HCT116 (cell line): ENCODE measurements at regions not wholly inside any gene's neighbourhood (a gene's known extent, or its start where the extent isn't known, plus 50 kb on each side); places are given as distances from the start of the nearest gene placed in this dataset.

Experiments
- ATAC-seq: fragments of 200-7000 bp; cut with Tn5 transposase; 2 replicates; pipeline ENCODE4 v1.9.1; 2020; ENCODE audit warnings: mild to moderate bottlenecking, moderate library complexity
- BruUV-seq: library from RNA; stranded (reverse); fragments of 400-500 nt; replicated peaks from 2 replicates; lab custom pipeline; 2021; lab: Mats Ljungman, UMichigan
- CTCF ChIA-PET: fragments of 300-600 bp; sonication (Branson Sonifier 250); formaldehyde crosslinking; loops from one replicate; lab custom pipeline; 2021; ENCODE audit warnings: antibody characterized with exemption; lab: Charles Lee
- POLR2A ChIA-PET: fragments of 300-600, 350-600 bp; sonication (Branson Sonifier 250); formaldehyde crosslinking; loops from one replicate; lab custom pipeline; 2021; ENCODE audit warnings: antibody characterized with exemption; lab: Charles Lee
- RAD21 ChIA-PET, 2 experiments: fragments of 300-600 bp; sonication (Branson Sonifier 250); formaldehyde crosslinking; loops; one replicate each; lab custom pipeline; 2023; ENCODE audit warnings: low total read pairs in 2 of 2; ENCODE audit not compliant: uncharacterized antibody in 2 of 2, unreplicated experiment in 2 of 2, low non-redundant PET in 1 of 2; lab: Charles Lee
- DNase-seq: peaks from one replicate; pipeline ENCODE4 v3.0.0-alpha.2; 2010; ENCODE audit warnings: low read depth, low spot score
- H2AFZ ChIP-seq: fragments of 200-600 bp; shearing (Covaris generic), sonication (generic); 2 replicates; pipeline ENCODE4 v1.6.1; 2017; ENCODE audit warnings: low read depth, mixed run types, mixed read lengths, antibody characterized with exemption, low read length; ENCODE audit not compliant: poor library complexity, severe bottlenecking
- H3K27ac ChIP-seq: 2 replicates; pipeline ENCODE4 v1.5.1; 2012; ENCODE audit warnings: low read depth, low read length
- H3K27me3 ChIP-seq: fragments of 200-600 bp; sonication (generic); 2 replicates; pipeline ENCODE4 v1.6.1; 2016; ENCODE audit warnings: mixed run types, low read length, mixed read lengths; ENCODE audit not compliant: insufficient read depth
- H3K36me3 ChIP-seq, 2 experiments: fragments of 200-500 bp in 1 of 2; fragments of 200-600 bp in 1 of 2; sonication (Bioruptor generic) in 1 of 2; sonication (generic) in 1 of 2; 2 replicates each; pipeline versions ENCODE4 v1.5.1 to v1.6.1; 2014 to 2016; ENCODE audit warnings: low read length in 2 of 2, inconsistent platforms in 1 of 2, mixed read lengths in 1 of 2, mixed run types in 1 of 2; ENCODE audit not compliant: insufficient read depth in 2 of 2, control insufficient read depth in 1 of 2
- H3K4me1 ChIP-seq, 2 experiments: fragments of 200-600 bp in 1 of 2; sonication (generic) in 1 of 2; 2 replicates each; pipeline versions ENCODE4 v1.5.1 to v1.6.1; 2012 to 2017; ENCODE audit warnings: low read length in 2 of 2, inconsistent platforms in 1 of 2, mild to moderate bottlenecking in 1 of 2, mixed read lengths in 1 of 2, mixed run types in 1 of 2, moderate library complexity in 1 of 2; ENCODE audit not compliant: insufficient read depth in 2 of 2, control insufficient read depth in 1 of 2
- H3K4me2 ChIP-seq: fragments of 200-600 bp; sonication (generic); 2 replicates; pipeline ENCODE4 v1.6.1; 2017; ENCODE audit warnings: mixed run types, low read length, mixed read lengths
- H3K4me3 ChIP-seq, 2 experiments: fragments of 200-600 bp in 1 of 2; sonication (generic) in 1 of 2; replicated peaks in 1 of 2; 2 replicates each; pipeline ENCODE4 v1.5.1; 2011 to 2016; ENCODE audit warnings: low read length in 2 of 2, control low read depth in 1 of 2, low read depth in 1 of 2, mild to moderate bottlenecking in 1 of 2, mixed read lengths in 1 of 2, mixed run types in 1 of 2
- H3K79me2 ChIP-seq: fragments of 200-600 bp; sonication (generic); 2 replicates; pipeline ENCODE4 v1.6.1; 2017; ENCODE audit warnings: mild to moderate bottlenecking, mixed run types, low read length, moderate library complexity, mixed read lengths; ENCODE audit not compliant: insufficient read depth
- H3K9ac ChIP-seq: fragments of 200-600 bp; sonication (generic); 2 replicates; pipeline ENCODE4 v1.6.1; 2016; ENCODE audit warnings: low read length, mixed read lengths
- H3K9me2 ChIP-seq: fragments of 200-600 bp; sonication (generic), shearing (Covaris generic); 2 replicates; pipeline ENCODE4 v1.6.1; 2017; ENCODE audit warnings: mixed run types, mild to moderate bottlenecking, moderate library complexity; ENCODE audit not compliant: insufficient read depth
- H3K9me3 ChIP-seq, 2 experiments: fragments of 200-500 bp in 1 of 2; fragments of 200-600 bp in 1 of 2; sonication (Bioruptor generic) in 1 of 2; sonication (generic) in 1 of 2; 2 replicates each; pipeline ENCODE4 v1.6.1; 2014 to 2017; ENCODE audit warnings: low read length in 2 of 2, mixed read lengths in 2 of 2, inconsistent platforms in 1 of 2, low read depth in 1 of 2, mild to moderate bottlenecking in 1 of 2, mixed run types in 1 of 2, moderate library complexity in 1 of 2; ENCODE audit not compliant: control insufficient read depth in 1 of 2, insufficient read depth in 1 of 2
- H4K20me1 ChIP-seq: fragments of 200-600 bp; sonication (generic), shearing (Covaris generic); 2 replicates; pipeline ENCODE4 v1.6.1; 2017; ENCODE audit warnings: mixed run types, mild to moderate bottlenecking, moderate library complexity; ENCODE audit not compliant: insufficient read depth
- CBX3 ChIP-seq: IDR thresholded peaks from 2 replicates; pipeline ENCODE4 v1.6.1; 2012; ENCODE audit warnings: low read depth
- CEBPB ChIP-seq: IDR thresholded peaks from 2 replicates; pipeline ENCODE4 v1.6.1; 2012; ENCODE audit warnings: low read depth
- EGR1 ChIP-seq: IDR thresholded peaks from 2 replicates; pipeline ENCODE4 v1.6.1; 2012; ENCODE audit warnings: low read depth
- ELF1 ChIP-seq: IDR thresholded peaks from 2 replicates; pipeline ENCODE4 v1.6.1; 2012; ENCODE audit warnings: low read depth, borderline replicate concordance
- EZH2 ChIP-seq: fragments of 200-600 bp; sonication (generic); IDR thresholded peaks from 2 replicates; pipeline ENCODE4 v1.6.1; 2017; ENCODE audit warnings: antibody characterized with exemption, mixed run types
- EZH2phosphoT487 ChIP-seq: fragments of 200-600 bp; IDR thresholded peaks from 2 replicates; pipeline ENCODE4 v1.6.1; 2018; ENCODE audit warnings: antibody characterized with exemption, borderline replicate concordance
- JUND ChIP-seq: IDR thresholded peaks from 2 replicates; pipeline ENCODE4 v1.6.1; 2012
- POLR2A ChIP-seq: IDR thresholded peaks from 2 replicates; pipeline ENCODE4 v1.7.0; 2011; ENCODE audit warnings: borderline replicate concordance; ENCODE audit not compliant: insufficient read depth, insufficient read length; ENCODE audit errors: extremely low read depth
- POLR2AphosphoS5 ChIP-seq: IDR thresholded peaks from 2 replicates; pipeline ENCODE4 v1.6.1; 2011; ENCODE audit warnings: mild to moderate bottlenecking, low read depth, low read length, moderate library complexity
- RAD21 ChIP-seq: IDR thresholded peaks from 2 replicates; pipeline ENCODE4 v1.6.1; 2012; ENCODE audit warnings: low read depth, mild to moderate bottlenecking
- SIN3A ChIP-seq: IDR thresholded peaks from 2 replicates; pipeline ENCODE4 v1.6.1; 2012; ENCODE audit warnings: low read depth
- YY1 ChIP-seq: IDR thresholded peaks from 2 replicates; pipeline ENCODE4 v1.6.1; 2011; ENCODE audit warnings: low read length, low read depth, moderate library complexity, mild to moderate bottlenecking; ENCODE audit not compliant: insufficient replicate concordance; ENCODE audit errors: extremely low read depth
- ZFX ChIP-seq: fragments of 450-650 bp; IDR thresholded peaks from 2 replicates; pipeline ENCODE4 v1.6.1; 2017
- intact Hi-C: fragments of 100-400 bp; cut with micrococcal nuclease; formaldehyde crosslinking; loops from 2 replicates; pipeline ENCODE4 v1.10.0; 2022
- TF ChIP-seq, protein P1 (sequence below): IDR thresholded peaks from 2 replicates; pipeline ENCODE4 v1.6.1; 2012; ENCODE audit warnings: low read depth
- TF ChIP-seq, protein P2 (sequence below): IDR thresholded peaks from 2 replicates; pipeline ENCODE4 v1.6.1; 2011; ENCODE audit warnings: mild to moderate bottlenecking, low read length, moderate library complexity; ENCODE audit not compliant: insufficient replicate concordance; ENCODE audit errors: extremely low read depth
- TF ChIP-seq, protein P3 (sequence below): IDR thresholded peaks from 2 replicates; pipeline ENCODE4 v1.6.1; 2012
- TF ChIP-seq, protein P4 (sequence below), 3 experiments: fragments of 200-600 bp in 1 of 3; sonication (generic) in 1 of 3; IDR thresholded peaks in 2 of 3; conservative IDR thresholded peaks in 1 of 3; 2 replicates each; pipeline ENCODE4 v1.5.1; 2012 to 2017; ENCODE audit warnings: low read depth in 2 of 3, low read length in 2 of 3, antibody characterized with exemption in 1 of 3, borderline replicate concordance in 1 of 3, control low read depth in 1 of 3, mild to moderate bottlenecking in 1 of 3, mixed read lengths in 1 of 3, mixed run types in 1 of 3, moderate library complexity in 1 of 3; ENCODE audit not compliant: insufficient read depth in 1 of 3

DNA sequence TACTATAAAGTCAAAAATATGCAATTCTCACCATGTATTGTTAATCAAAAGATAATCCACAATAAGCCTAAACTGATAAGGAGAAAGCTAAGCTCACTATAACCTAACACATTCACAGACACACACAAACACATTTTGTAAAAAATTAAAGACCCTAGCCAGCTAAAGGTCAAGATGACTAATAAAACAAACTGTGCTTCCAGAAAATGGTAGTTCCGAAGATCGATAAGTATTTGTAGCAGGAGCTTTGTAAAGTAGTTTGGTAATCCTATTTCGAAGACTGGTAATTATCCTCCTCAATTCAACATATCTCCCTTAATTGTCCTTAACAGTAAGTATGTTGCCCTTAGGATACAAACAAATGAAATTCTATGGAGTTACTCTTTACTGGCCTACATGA lies 62.9 kb upstream of the CHMP2B start:
- ChIA-PET CTCF (no interaction called here), POLR2A (no interaction called here), RAD21 (no interaction called here)
- Histone ChIP-seq H3K4me3 (no peak overlapping the region), H3K4me2 (no peak overlapping the region), H3K9me3 (no peaks in the 10 kb centered on the region), H3K27me3 (no peaks in the 10 kb centered on the region), H3K4me1 (no peaks in the 10 kb centered on the region), H3K36me3 (no peaks in the 10 kb centered on the region), H3K9ac (no peak overlapping the region), H3K79me2 (no peaks in the 10 kb centered on the region), H2AFZ (no peak overlapping the region), H3K9me2 (no peaks in the 10 kb centered on the region), H4K20me1 (no peaks in the 10 kb centered on the region), H3K27ac (no peak overlapping the region)
- no peak for ATAC-seq
- no TSS peak for BruUV-seq
- TF ChIP-seq EGR1 (no peak), CBX3 (no peak), EZH2phosphoT487 (no peak), RAD21 (no peak), EZH2 (no peak), JUND (no peak), POLR2A (no peak), SIN3A (no peak), YY1 (no peak), CEBPB (no peak), ELF1 (no peak), POLR2AphosphoS5 (no peak), ZFX (no peak)
- TF ChIP-seq, protein P1, sequence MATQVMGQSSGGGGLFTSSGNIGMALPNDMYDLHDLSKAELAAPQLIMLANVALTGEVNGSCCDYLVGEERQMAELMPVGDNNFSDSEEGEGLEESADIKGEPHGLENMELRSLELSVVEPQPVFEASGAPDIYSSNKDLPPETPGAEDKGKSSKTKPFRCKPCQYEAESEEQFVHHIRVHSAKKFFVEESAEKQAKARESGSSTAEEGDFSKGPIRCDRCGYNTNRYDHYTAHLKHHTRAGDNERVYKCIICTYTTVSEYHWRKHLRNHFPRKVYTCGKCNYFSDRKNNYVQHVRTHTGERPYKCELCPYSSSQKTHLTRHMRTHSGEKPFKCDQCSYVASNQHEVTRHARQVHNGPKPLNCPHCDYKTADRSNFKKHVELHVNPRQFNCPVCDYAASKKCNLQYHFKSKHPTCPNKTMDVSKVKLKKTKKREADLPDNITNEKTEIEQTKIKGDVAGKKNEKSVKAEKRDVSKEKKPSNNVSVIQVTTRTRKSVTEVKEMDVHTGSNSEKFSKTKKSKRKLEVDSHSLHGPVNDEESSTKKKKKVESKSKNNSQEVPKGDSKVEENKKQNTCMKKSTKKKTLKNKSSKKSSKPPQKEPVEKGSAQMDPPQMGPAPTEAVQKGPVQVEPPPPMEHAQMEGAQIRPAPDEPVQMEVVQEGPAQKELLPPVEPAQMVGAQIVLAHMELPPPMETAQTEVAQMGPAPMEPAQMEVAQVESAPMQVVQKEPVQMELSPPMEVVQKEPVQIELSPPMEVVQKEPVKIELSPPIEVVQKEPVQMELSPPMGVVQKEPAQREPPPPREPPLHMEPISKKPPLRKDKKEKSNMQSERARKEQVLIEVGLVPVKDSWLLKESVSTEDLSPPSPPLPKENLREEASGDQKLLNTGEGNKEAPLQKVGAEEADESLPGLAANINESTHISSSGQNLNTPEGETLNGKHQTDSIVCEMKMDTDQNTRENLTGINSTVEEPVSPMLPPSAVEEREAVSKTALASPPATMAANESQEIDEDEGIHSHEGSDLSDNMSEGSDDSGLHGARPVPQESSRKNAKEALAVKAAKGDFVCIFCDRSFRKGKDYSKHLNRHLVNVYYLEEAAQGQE: no peak
- TF ChIP-seq, protein P2, sequence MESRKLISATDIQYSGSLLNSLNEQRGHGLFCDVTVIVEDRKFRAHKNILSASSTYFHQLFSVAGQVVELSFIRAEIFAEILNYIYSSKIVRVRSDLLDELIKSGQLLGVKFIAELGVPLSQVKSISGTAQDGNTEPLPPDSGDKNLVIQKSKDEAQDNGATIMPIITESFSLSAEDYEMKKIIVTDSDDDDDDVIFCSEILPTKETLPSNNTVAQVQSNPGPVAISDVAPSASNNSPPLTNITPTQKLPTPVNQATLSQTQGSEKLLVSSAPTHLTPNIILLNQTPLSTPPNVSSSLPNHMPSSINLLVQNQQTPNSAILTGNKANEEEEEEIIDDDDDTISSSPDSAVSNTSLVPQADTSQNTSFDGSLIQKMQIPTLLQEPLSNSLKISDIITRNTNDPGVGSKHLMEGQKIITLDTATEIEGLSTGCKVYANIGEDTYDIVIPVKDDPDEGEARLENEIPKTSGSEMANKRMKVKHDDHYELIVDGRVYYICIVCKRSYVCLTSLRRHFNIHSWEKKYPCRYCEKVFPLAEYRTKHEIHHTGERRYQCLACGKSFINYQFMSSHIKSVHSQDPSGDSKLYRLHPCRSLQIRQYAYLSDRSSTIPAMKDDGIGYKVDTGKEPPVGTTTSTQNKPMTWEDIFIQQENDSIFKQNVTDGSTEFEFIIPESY: no peak
- TF ChIP-seq, protein P3, sequence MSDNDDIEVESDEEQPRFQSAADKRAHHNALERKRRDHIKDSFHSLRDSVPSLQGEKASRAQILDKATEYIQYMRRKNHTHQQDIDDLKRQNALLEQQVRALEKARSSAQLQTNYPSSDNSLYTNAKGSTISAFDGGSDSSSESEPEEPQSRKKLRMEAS: no peak
- TF ChIP-seq, protein P4, sequence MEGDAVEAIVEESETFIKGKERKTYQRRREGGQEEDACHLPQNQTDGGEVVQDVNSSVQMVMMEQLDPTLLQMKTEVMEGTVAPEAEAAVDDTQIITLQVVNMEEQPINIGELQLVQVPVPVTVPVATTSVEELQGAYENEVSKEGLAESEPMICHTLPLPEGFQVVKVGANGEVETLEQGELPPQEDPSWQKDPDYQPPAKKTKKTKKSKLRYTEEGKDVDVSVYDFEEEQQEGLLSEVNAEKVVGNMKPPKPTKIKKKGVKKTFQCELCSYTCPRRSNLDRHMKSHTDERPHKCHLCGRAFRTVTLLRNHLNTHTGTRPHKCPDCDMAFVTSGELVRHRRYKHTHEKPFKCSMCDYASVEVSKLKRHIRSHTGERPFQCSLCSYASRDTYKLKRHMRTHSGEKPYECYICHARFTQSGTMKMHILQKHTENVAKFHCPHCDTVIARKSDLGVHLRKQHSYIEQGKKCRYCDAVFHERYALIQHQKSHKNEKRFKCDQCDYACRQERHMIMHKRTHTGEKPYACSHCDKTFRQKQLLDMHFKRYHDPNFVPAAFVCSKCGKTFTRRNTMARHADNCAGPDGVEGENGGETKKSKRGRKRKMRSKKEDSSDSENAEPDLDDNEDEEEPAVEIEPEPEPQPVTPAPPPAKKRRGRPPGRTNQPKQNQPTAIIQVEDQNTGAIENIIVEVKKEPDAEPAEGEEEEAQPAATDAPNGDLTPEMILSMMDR (IDR thresholded peaks at IDR 0.05 in 2 of 3, conservative IDR thresholded peaks at IDR 0.05 in 1 of 3; ENCODE audit: borderline replicate concordance in 1 of 3, insufficient read depth in 1 of 3, low read depth in 2 of 3, low read length in 2 of 3): no peak
- DNase-seq: no peak
- intact Hi-C loops: loop anchor here (10.0 kb wide), 2 partner anchors 189 to 459 kb away; no protein-coding TSS in a partner anchor
